Astrocyte (in vitro differentiated cells and primary cell): ENCODE measurements at regions not wholly inside any gene's neighbourhood (a gene's known extent, or its start where the extent isn't known, plus 50 kb on each side); places are given as distances from the start of the nearest gene placed in this dataset.

Source experiments
- DNase-seq: peaks from one replicate; pipeline ENCODE4 v3.0.0-alpha.2; 2010; ENCODE audit warnings: low read depth
- FAIRE-seq: peaks from 2 replicates; lab custom pipeline; 2011; peaks lifted over from hg19 to GRCh38; lab: Jason Lieb, UNC
- H2AFZ ChIP-seq: 2 replicates; pipeline ENCODE4 v1.6.0; 2012; ENCODE audit warnings: low read depth, low read length, inconsistent platforms
- H3K27ac ChIP-seq: 2 replicates; pipeline ENCODE4 v1.5.1; 2011; ENCODE audit warnings: low read depth, low read length, inconsistent platforms
- H3K27me3 ChIP-seq: 2 replicates; pipeline ENCODE4 v1.6.0; 2011; ENCODE audit warnings: low read length, inconsistent platforms; ENCODE audit not compliant: insufficient read depth
- H3K36me3 ChIP-seq: 2 replicates; pipeline ENCODE4 v1.5.1; 2011; ENCODE audit warnings: low read length, inconsistent platforms; ENCODE audit not compliant: insufficient read depth
- H3K4me1 ChIP-seq: 2 replicates; pipeline ENCODE4 v1.5.1; 2011; ENCODE audit warnings: low read length, inconsistent platforms; ENCODE audit not compliant: insufficient read depth
- H3K4me2 ChIP-seq: 2 replicates; pipeline ENCODE4 v1.6.0; 2012; ENCODE audit warnings: low read length, inconsistent platforms
- H3K4me3 ChIP-seq: 2 replicates; pipeline ENCODE4 v1.5.1; 2011; ENCODE audit warnings: low read depth, mild to moderate bottlenecking, low read length, inconsistent platforms; ENCODE audit not compliant: insufficient read depth
- H3K79me2 ChIP-seq: 2 replicates; pipeline ENCODE4 v1.6.0; 2012; ENCODE audit warnings: mild to moderate bottlenecking, low read length, inconsistent platforms; ENCODE audit not compliant: insufficient read depth
- H3K9ac ChIP-seq: 2 replicates; pipeline ENCODE4 v1.6.0; 2012; ENCODE audit warnings: mild to moderate bottlenecking, low read length, inconsistent platforms
- H3K9me3 ChIP-seq: 2 replicates; pipeline ENCODE4 v1.5.1; 2012; ENCODE audit warnings: low read depth, mild to moderate bottlenecking, low read length, inconsistent platforms; ENCODE audit not compliant: insufficient read depth
- H4K20me1 ChIP-seq: 2 replicates; pipeline ENCODE4 v1.6.0; 2012; ENCODE audit warnings: low read length, inconsistent platforms; ENCODE audit not compliant: insufficient read depth
- H3K27ac Mint-ChIP-seq: one replicate; pipeline ENCODE4 v1.8.0; 2021; ENCODE audit warnings: mild to moderate bottlenecking, mixed read lengths; ENCODE audit not compliant: unreplicated experiment
- H3K27me3 Mint-ChIP-seq: one replicate; pipeline ENCODE4 v1.8.0; 2021; ENCODE audit warnings: low read depth, mixed read lengths; ENCODE audit not compliant: unreplicated experiment
- H3K36me3 Mint-ChIP-seq: one replicate; pipeline ENCODE4 v1.8.0; 2021; ENCODE audit warnings: low read depth, mixed read lengths; ENCODE audit not compliant: unreplicated experiment
- H3K4me1 Mint-ChIP-seq: one replicate; pipeline ENCODE4 v1.8.0; 2021; ENCODE audit warnings: low read depth, mixed read lengths; ENCODE audit not compliant: unreplicated experiment
- H3K4me3 Mint-ChIP-seq: one replicate; pipeline ENCODE4 v1.8.0; 2021; ENCODE audit warnings: mild to moderate bottlenecking, moderate library complexity, mixed read lengths; ENCODE audit not compliant: unreplicated experiment
- H3K9me3 Mint-ChIP-seq: one replicate; pipeline ENCODE4 v1.8.0; 2021; ENCODE audit warnings: mild to moderate bottlenecking, mixed read lengths; ENCODE audit not compliant: unreplicated experiment
- CTCF ChIP-seq: IDR thresholded peaks from 2 replicates; pipeline ENCODE4 v1.5.1; 2011; ENCODE audit warnings: low read depth, mild to moderate bottlenecking, inconsistent platforms, low read length, moderate library complexity; ENCODE audit not compliant: insufficient read depth
- EZH2 ChIP-seq: IDR thresholded peaks from 2 replicates; pipeline ENCODE4 v1.6.1; 2012; ENCODE audit warnings: mild to moderate bottlenecking, low read length, inconsistent platforms; ENCODE audit not compliant: insufficient read depth

GRCh38 chr16:7103056-7103455 is 229.6 kb upstream of the RBFOX1 start:
- H3K27me3 ChIP-seq, result no peaks in the 10 kb centered on the region
- TF ChIP-seq CTCF (no peak), EZH2 (no peak)
- peaks cover 5% of the 10 kb centered on the region for H3K9me3 Mint-ChIP-seq
- no peaks in the 10 kb centered on the region for H3K27me3 Mint-ChIP-seq
- DNase-seq, result no peak
- FAIRE-seq, result no peak
- no peaks in the 10 kb centered on the region for H3K36me3 ChIP-seq
- H3K4me3 ChIP-seq, result no peak overlapping the region
- H3K27ac Mint-ChIP-seq, result no peak overlapping the region
- no peaks in the 10 kb centered on the region for H4K20me1 ChIP-seq
- H2AFZ ChIP-seq, result no peak overlapping the region
- no peaks in the 10 kb centered on the region for H3K36me3 Mint-ChIP-seq
- no peak overlapping the region for H3K4me2 ChIP-seq
- no peaks in the 10 kb centered on the region for H3K4me1 ChIP-seq
- H3K27ac ChIP-seq, result no peak overlapping the region
- no peaks in the 10 kb centered on the region for H3K4me1 Mint-ChIP-seq
- H3K4me3 Mint-ChIP-seq, result no peak overlapping the region
- H3K9ac ChIP-seq, result no peak overlapping the region
- H3K79me2 ChIP-seq, result no peaks in the 10 kb centered on the region
- H3K9me3 ChIP-seq, result no peaks in the 10 kb centered on the region

- H2AFZ ChIP-seq, result no peak overlapping the region
- H3K79me2 ChIP-seq, result no peaks in the 10 kb centered on the region
- no peak overlapping the region for H3K4me3 ChIP-seq
- no peak overlapping the region for H3K9ac ChIP-seq
- Mint-ChIP-seq H3K4me1 (no peaks in the 10 kb centered on the region), H3K27ac (no peak overlapping the region), H3K4me3 (no peak overlapping the region), H3K36me3 (no peaks in the 10 kb centered on the region), H3K9me3 (peaks cover 4% of the 10 kb centered on the region), H3K27me3 (no peaks in the 10 kb centered on the region)
- FAIRE-seq, result no peak
- H3K4me1 ChIP-seq, result no peaks in the 10 kb centered on the region
- no peak for TF ChIP-seq CTCF
- no peak overlapping the region for H3K27ac ChIP-seq
- H3K27me3 ChIP-seq, result no peaks in the 10 kb centered on the region
- H3K9me3 ChIP-seq, result no peaks in the 10 kb centered on the region
- DNase-seq, result no peak
- no peak overlapping the region for H3K4me2 ChIP-seq
- no peaks in the 10 kb centered on the region for H4K20me1 ChIP-seq
- H3K36me3 ChIP-seq, result no peaks in the 10 kb centered on the region
Measured at GRCh38 chr16:7101054-7101453, 231.6 kb upstream of the RBFOX1 start.

- Mint-ChIP-seq H3K27me3 (no peaks in the 10 kb centered on the region), H3K36me3 (no peaks in the 10 kb centered on the region), H3K27ac (no peak overlapping the region)
Measured at GRCh38 chr16:7097518-7097917, 235.1 kb upstream of the RBFOX1 start.

More at GRCh38 chr16:7097518-7097917, 235.1 kb upstream of the RBFOX1 start:
- Histone ChIP-seq H3K9me3 (no peaks in the 10 kb centered on the region), H3K36me3 (no peaks in the 10 kb centered on the region), H3K4me3 (no peak overlapping the region), H2AFZ (no peak overlapping the region), H3K9ac (no peak overlapping the region), H3K4me2 (no peak overlapping the region), H3K27ac (no peak overlapping the region), H3K4me1 (no peaks in the 10 kb centered on the region), H3K27me3 (no peaks in the 10 kb centered on the region), H3K79me2 (no peaks in the 10 kb centered on the region), H4K20me1 (no peaks in the 10 kb centered on the region)
- FAIRE-seq (no peak), DNase-seq (no peak)
- H3K4me3 Mint-ChIP-seq, result no peak overlapping the region
- no peak for TF ChIP-seq EZH2
- no peak for TF ChIP-seq CTCF
- H3K4me1 Mint-ChIP-seq, result no peaks in the 10 kb centered on the region
- peaks cover 4% of the 10 kb centered on the region for H3K9me3 Mint-ChIP-seq
